ENCODE measurements at regions not wholly inside any gene's neighbourhood (a gene's known extent, or its start where the extent isn't known, plus 50 kb on each side); places are given as distances from the start of the nearest gene placed in this dataset.

GRCh38 chr7:96931891-96932290 lies 73.5 kb upstream of the DLX6 start:
- no peak for DNase-seq

GRCh38 chr7:96933067-96933645 lies 72.2 kb upstream of the DLX6 start:
- DNase-seq: no peak

GRCh38 chr7:96936621-96937020 lies 68.7 kb upstream of the DLX6 start:
- no peak for DNase-seq

GRCh38 chr7:96942112-96942511 lies 63.2 kb upstream of the DLX6 start:
- DNase-seq: no peak

- DNase-seq: no peak
These were observed 55.6 kb upstream of the DLX6 start for GRCh38 chr7:96949766-96950165.

- no peak for DNase-seq
These were observed 52.4 kb upstream of the DLX6 start for GRCh38 chr7:96952974-96953391.

GRCh38 chr7:96953676-96954513 lies 51.5 kb upstream of the DLX6 start:
- no peak for DNase-seq

Data from stimulated activated CD4-positive, alpha-beta T cell treated with anti-CD3 and anti-CD28 coated beads, Interleukin-1b, Interleukin-23, amount 100 ng/mL, for 48 hours (primary cell).